Panc1 (cell line): ENCODE measurements at regions not wholly inside any gene's neighbourhood (a gene's known extent, or its start where the extent isn't known, plus 50 kb on each side); places are given as distances from the start of the nearest gene placed in this dataset.

Experiments used
- ATAC-seq: fragments of 200-7000 bp; cut with Tn5 transposase; 2 replicates; pipeline ENCODE4 v1.9.1; 2020; ENCODE audit warnings: mild to moderate bottlenecking, moderate library complexity
- BruUV-seq: library from RNA; stranded (reverse); fragments of 400-500 nt; replicated peaks from 2 replicates; lab custom pipeline; 2021; lab: Mats Ljungman, UMichigan
- CTCF ChIA-PET: fragments of 300-600 bp; sonication (Branson Sonifier 250); formaldehyde crosslinking; loops from one replicate; lab custom pipeline; 2022; ENCODE audit warnings: antibody characterized with exemption; lab: Charles Lee
- POLR2A ChIA-PET: fragments of 300-600 bp; sonication (Branson Sonifier 250); formaldehyde crosslinking; loops from one replicate; lab custom pipeline; 2022; ENCODE audit warnings: antibody characterized with exemption; lab: Charles Lee
- DNase-seq: peaks from one replicate; pipeline ENCODE4 v3.0.0-alpha.2; 2010; ENCODE audit warnings: low read depth, low spot score
- H3K27ac ChIP-seq: 2 replicates; pipeline ENCODE4 v1.5.1; 2011; ENCODE audit warnings: mild to moderate bottlenecking, low read length, inconsistent platforms
- H3K27me3 ChIP-seq: fragments of 200-500 bp; sonication (Bioruptor generic); 2 replicates; pipeline ENCODE4 v1.6.0; 2014; ENCODE audit warnings: low read length, inconsistent platforms; ENCODE audit not compliant: control insufficient read depth, insufficient read depth
- H3K36me3 ChIP-seq: fragments of 200-500 bp; sonication (Bioruptor generic); 2 replicates; pipeline ENCODE4 v1.5.1; 2014; ENCODE audit warnings: inconsistent platforms, mild to moderate bottlenecking, low read length, moderate library complexity; ENCODE audit not compliant: control insufficient read depth, insufficient read depth
- H3K4me1 ChIP-seq: 2 replicates; pipeline ENCODE4 v1.5.1; 2011; ENCODE audit warnings: inconsistent platforms, mild to moderate bottlenecking, low read length, moderate library complexity; ENCODE audit not compliant: control insufficient read depth, insufficient read depth
- H3K4me3 ChIP-seq, 2 experiments: 2 replicates each; pipeline ENCODE4 v1.5.1; 2011 to 2012; ENCODE audit warnings: low read depth in 2 of 2, low read length in 2 of 2, mild to moderate bottlenecking in 2 of 2, inconsistent platforms in 1 of 2, moderate library complexity in 1 of 2
- H3K9me3 ChIP-seq: fragments of 200-500 bp; sonication (Bioruptor generic); 2 replicates; pipeline ENCODE4 v1.5.1; 2014; ENCODE audit warnings: low read depth, mild to moderate bottlenecking, inconsistent platforms, low read length, moderate library complexity; ENCODE audit not compliant: control insufficient read depth, insufficient read depth
- CTCF ChIP-seq: fragments of 450-650 bp; IDR thresholded peaks from 2 replicates; pipeline ENCODE4 v1.5.1; 2017; ENCODE audit warnings: mild to moderate bottlenecking
- POLR2AphosphoS5 ChIP-seq: IDR thresholded peaks from 2 replicates; pipeline ENCODE4 v1.6.1; 2012; ENCODE audit warnings: mild to moderate bottlenecking, low read depth, low read length, moderate library complexity
- REST ChIP-seq, 2 experiments: IDR thresholded peaks; 2 replicates each; pipeline ENCODE4 v1.6.1; 2011 to 2012; ENCODE audit warnings: low read depth in 2 of 2, control low read depth in 1 of 2, low read length in 1 of 2, mild to moderate bottlenecking in 1 of 2, moderate library complexity in 1 of 2; ENCODE audit not compliant: insufficient read depth in 1 of 2
- SIN3A ChIP-seq: IDR thresholded peaks from 2 replicates; pipeline ENCODE4 v1.6.1; 2012; ENCODE audit warnings: low read depth, mild to moderate bottlenecking, low read length, moderate library complexity, borderline replicate concordance; ENCODE audit not compliant: insufficient read depth
- TCF7L2 ChIP-seq: IDR thresholded peaks from 2 replicates; pipeline ENCODE4 v1.6.1; 2011; ENCODE audit warnings: mild to moderate bottlenecking, low read depth, low read length, inconsistent platforms
- in situ Hi-C: cut with HindIII; loops from 2 replicates; pipeline ENCODE4 v1.10.0; 2016; ENCODE audit warnings: low sequenced_read_pairs, low pct_unique_long_range_greater_than_20kb
- intact Hi-C: fragments of 100-400 bp; cut with micrococcal nuclease; formaldehyde crosslinking; loops from one replicate; pipeline ENCODE4 v1.10.0; 2022; ENCODE audit not compliant: unreplicated experiment

GRCh38 chr20:51104960-51105920 is 82.3 kb upstream of the KCNG1 start:
- intact Hi-C loops (no loop called here), in situ Hi-C loops (no loop called here)
- ChIA-PET POLR2A (no interaction called here), CTCF (interaction anchor here (0.7 kb wide), 1 partner anchor 31 kb away, joined by 3 read pairs; no protein-coding TSS in a partner anchor)
- H3K4me3 ChIP-seq = no peak overlapping the region
- no peak overlapping the region for H3K27ac ChIP-seq
- H3K27me3 ChIP-seq = peaks cover 19% of the 10 kb centered on the region
- no peaks in the 10 kb centered on the region for H3K9me3 ChIP-seq
- TF ChIP-seq REST (IDR thresholded peaks at IDR 0.05; ENCODE audit: insufficient read depth in 1 of 2, low read depth in 2 of 2, low read length in 1 of 2) (no peak), CTCF (no peak), POLR2AphosphoS5 (no peak), TCF7L2 (no peak), SIN3A (no peak)
- ATAC-seq = no peak
- DNase-seq = no peak
- H3K36me3 ChIP-seq = no peaks in the 10 kb centered on the region
- BruUV-seq = no TSS peak
- no peaks in the 10 kb centered on the region for H3K4me1 ChIP-seq

- Histone ChIP-seq H3K36me3 (no peaks in the 10 kb centered on the region), H3K27ac (no peak overlapping the region), H3K9me3 (no peaks in the 10 kb centered on the region), H3K4me3 (no peak overlapping the region), H3K4me1 (no peaks in the 10 kb centered on the region), H3K27me3 (no peaks in the 10 kb centered on the region)
- ChIA-PET POLR2A (interaction anchor here (0.6 to 0.7 kb wide), 2 partner anchors 11 to 168 kb away, joined by 3 to 4 read pairs; no protein-coding TSS in a partner anchor), CTCF (no interaction called here)
- intact Hi-C loops (no loop called here), in situ Hi-C loops (no loop called here)
- DNase-seq (no peak), ATAC-seq (no peak)
- TF ChIP-seq REST (IDR thresholded peaks at IDR 0.05; ENCODE audit: insufficient read depth in 1 of 2, low read depth in 2 of 2, low read length in 1 of 2) = no peak
- TF ChIP-seq TCF7L2 = no peak
- TF ChIP-seq SIN3A = no peak
- TF ChIP-seq POLR2AphosphoS5 = no peak
- TF ChIP-seq CTCF = no peak
- BruUV-seq = no TSS peak
Observed at GRCh38 chr20:51100617-51101016, 77.7 kb upstream of the KCNG1 start.
